ENCODE measurements at regions not wholly inside any gene's neighbourhood (a gene's known extent, or its start where the extent isn't known, plus 50 kb on each side); places are given as distances from the start of the nearest gene placed in this dataset.

DNA sequence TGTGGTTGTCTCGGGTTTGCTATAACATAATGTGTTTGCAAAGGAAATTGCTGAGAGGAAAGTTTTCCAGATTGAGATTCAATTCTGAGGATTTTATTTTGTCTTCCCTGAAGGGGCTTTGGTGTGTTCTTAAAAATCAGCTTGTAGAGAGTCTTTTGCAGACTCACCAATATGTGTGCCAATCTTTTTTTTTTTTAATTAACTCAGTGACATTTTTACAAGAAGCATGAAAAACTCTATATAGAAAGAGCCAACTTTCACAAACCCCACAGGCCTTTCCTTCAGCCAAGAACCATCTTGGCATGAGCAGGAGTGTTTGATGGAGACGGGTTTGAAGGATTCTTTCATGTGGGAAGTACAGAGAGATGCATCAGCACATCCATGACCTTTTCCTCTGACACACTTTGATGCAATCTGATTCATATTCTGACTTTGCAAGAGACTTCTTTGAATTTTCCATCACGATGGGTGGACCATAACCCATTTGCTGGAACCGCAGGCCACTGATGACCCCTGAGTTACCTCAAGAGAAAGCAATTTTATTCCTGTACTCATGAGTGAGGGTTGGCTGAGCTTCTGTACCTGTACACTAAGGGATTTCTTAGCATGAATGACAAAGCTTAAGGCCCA lies 892.6 kb downstream of the XPNPEP1 start:
- no peak overlapping the region for H3K4me3 Mint-ChIP-seq
- H3K27me3 Mint-ChIP-seq: no peaks in the 10 kb centered on the region
- no peaks in the 10 kb centered on the region for H3K36me3 Mint-ChIP-seq
- H3K4me1 Mint-ChIP-seq (ENCODE audit: low read depth): no peaks in the 10 kb centered on the region
- no peak overlapping the region for H3K27ac Mint-ChIP-seq
- H3K9me3 Mint-ChIP-seq (ENCODE audit: low read depth): peaks cover 3% of the 10 kb centered on the region

DNA sequence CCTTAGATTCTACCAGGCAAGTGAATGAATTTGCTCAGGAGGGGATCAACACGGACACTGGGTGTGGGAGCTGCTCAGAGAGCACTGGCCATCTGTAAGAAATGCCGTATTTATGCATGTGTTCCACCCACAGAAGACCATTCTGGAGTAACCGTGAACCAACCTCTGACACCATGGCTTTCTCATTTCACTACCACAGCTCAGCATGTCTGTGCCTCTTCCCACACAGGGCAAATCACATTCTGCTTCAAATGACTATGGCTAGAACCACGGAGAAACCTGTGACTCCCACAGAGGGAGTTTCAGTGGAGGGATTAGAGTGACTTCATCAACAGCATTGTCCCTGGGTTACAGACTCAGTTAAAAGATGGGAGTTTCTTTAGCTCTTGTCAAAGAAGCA lies 893.4 kb downstream of the XPNPEP1 start:
- H3K9me3 Mint-ChIP-seq (ENCODE audit: low read depth): no peaks in the 10 kb centered on the region
- H3K4me3 Mint-ChIP-seq: no peak overlapping the region
- H3K36me3 Mint-ChIP-seq: no peaks in the 10 kb centered on the region
- H3K27ac Mint-ChIP-seq: no peak overlapping the region
- H3K4me1 Mint-ChIP-seq (ENCODE audit: low read depth): no peaks in the 10 kb centered on the region
- no peaks in the 10 kb centered on the region for H3K27me3 Mint-ChIP-seq

DNA sequence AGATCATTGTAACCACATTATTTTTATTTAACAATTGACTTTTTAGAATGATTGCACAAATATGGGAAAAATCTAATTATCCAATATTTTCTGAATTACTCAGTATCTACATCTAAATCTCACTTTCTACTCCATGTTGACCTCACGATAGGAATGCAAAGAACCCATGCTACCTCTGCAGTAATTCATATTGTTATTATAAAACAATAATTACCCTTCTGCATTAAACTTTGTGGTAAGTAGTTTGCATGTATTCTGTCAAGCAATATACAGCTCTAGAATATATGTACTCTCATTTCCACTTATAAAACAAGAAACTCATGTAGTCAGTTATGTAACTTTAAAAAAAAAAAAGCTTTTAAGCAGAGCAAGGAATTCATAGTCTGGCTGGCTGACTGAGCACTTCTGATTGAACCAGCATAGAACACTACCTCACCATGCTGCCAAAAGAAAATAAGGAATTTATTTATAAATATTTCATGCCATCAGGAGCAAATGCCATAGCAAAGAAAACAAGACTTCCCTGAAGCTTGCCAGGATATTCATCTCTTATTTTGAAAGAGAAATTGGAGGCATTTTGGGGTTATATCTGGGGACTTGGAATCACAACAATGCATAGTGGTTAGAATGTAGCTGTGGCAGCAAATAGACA lies 895.7 kb downstream of the XPNPEP1 start:
- Mint-ChIP-seq H3K4me3 (no peak overlapping the region), H3K4me1 (ENCODE audit: low read depth) (no peaks in the 10 kb centered on the region), H3K27me3 (no peaks in the 10 kb centered on the region), H3K36me3 (no peaks in the 10 kb centered on the region), H3K9me3 (ENCODE audit: low read depth) (no peaks in the 10 kb centered on the region), H3K27ac (no peak overlapping the region)

DNA sequence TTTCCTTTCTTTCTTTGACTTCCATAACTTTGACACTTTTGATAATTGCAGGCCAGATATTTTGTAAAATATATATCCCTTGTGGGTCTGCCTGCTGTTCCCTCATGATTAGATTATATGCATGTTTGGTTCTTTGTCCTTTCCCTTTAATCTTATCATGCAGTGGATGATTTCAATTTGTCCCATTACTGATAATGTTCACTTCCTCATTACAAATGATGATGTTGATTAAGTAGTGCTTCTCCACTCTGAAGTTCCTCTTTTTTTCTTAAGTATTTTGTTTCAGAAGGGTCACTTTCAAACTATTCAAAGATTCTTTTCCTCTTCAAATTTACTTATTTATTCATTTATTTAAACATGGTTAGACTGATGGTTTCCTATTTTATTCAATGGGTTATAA lies 898.1 kb downstream of the XPNPEP1 start:
- Mint-ChIP-seq H3K27ac (no peak overlapping the region), H3K4me1 (ENCODE audit: low read depth) (no peaks in the 10 kb centered on the region), H3K36me3 (no peaks in the 10 kb centered on the region), H3K27me3 (no peaks in the 10 kb centered on the region), H3K4me3 (no peak overlapping the region), H3K9me3 (ENCODE audit: low read depth) (no peaks in the 10 kb centered on the region)

DNA sequence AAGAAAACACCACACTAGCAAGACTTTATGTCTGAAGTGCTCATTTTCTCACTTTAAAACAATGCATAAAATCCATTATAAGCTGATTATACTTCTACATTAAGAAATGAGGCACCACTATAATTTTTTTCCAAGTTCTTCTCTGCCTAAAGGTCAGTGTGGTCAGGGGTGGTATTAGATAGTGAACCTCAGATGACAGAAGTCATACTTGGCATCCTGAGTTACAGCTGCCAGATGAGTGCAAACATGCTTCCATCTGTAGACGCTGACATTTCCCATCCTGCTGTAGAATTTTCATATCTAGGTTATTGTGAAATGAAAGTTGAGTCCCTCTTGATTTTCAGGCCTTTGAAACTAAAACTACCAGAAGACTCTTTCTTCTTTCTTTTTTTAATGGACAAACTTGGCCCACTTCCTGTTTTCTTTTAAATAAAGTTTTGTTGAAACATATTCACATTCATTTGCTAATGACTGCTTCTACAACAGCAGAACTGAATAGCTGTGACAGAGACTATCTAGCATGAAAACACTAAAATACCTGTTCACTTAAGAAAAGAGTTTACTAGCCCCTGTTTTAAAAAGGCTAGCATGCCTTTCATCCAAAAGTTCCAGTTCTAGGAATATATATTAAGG lies 900.8 kb downstream of the XPNPEP1 start:
- H3K36me3 Mint-ChIP-seq: no peaks in the 10 kb centered on the region
- no peak overlapping the region for H3K4me3 Mint-ChIP-seq
- no peaks in the 10 kb centered on the region for H3K4me1 Mint-ChIP-seq (ENCODE audit: low read depth)
- no peaks in the 10 kb centered on the region for H3K27me3 Mint-ChIP-seq
- H3K9me3 Mint-ChIP-seq (ENCODE audit: low read depth): peaks cover 3% of the 10 kb centered on the region
- no peak overlapping the region for H3K27ac Mint-ChIP-seq

DNA sequence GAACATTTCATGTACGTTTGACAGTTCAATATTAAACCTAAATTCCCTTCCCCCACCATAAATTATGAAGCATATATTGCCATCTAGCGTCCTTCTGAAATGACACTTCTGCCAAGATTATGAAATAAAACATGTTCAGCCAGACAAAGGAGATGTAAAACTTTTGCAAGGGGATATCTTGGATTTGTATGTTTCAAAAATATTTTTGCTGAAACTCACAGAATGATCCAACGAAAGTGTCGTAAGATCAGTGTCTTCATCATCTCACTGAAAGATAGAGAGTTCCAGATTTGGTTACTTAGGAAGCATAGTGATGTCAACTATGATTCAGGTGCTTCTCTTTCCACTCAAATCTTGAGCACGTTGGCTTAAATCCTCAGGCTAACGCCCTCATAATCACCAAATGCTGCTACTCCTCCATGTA lies 904.3 kb downstream of the XPNPEP1 start:
- Mint-ChIP-seq H3K4me3 (no peak overlapping the region), H3K36me3 (no peaks in the 10 kb centered on the region), H3K4me1 (ENCODE audit: low read depth) (no peaks in the 10 kb centered on the region), H3K27ac (no peak overlapping the region), H3K27me3 (no peaks in the 10 kb centered on the region), H3K9me3 (ENCODE audit: low read depth) (peaks cover 5% of the 10 kb centered on the region)

DNA sequence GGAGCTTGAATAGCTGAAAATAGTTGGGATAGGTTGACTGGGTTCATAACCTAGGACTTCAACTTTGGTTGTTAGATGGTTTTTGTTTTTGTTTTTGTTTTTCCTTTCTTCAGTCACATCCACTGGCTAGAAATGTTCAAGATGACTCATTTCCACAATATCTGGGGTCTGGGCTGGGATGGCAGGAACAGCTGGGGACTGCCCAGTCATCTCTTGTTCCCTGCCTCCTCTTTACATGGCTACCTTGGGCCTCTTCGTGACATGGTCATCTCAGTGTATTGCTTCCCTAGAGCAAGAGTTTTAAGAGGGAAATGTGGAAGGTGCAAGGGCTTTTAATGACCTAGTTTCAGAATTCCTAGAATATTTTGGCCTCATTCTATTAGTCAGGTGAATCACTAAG lies 915.8 kb downstream of the XPNPEP1 start:
- Mint-ChIP-seq H3K9me3 (ENCODE audit: low read depth) (peaks cover 7% of the 10 kb centered on the region), H3K27ac (no peak overlapping the region), H3K36me3 (no peaks in the 10 kb centered on the region), H3K4me1 (ENCODE audit: low read depth) (no peaks in the 10 kb centered on the region), H3K4me3 (no peak overlapping the region), H3K27me3 (no peaks in the 10 kb centered on the region)

DNA sequence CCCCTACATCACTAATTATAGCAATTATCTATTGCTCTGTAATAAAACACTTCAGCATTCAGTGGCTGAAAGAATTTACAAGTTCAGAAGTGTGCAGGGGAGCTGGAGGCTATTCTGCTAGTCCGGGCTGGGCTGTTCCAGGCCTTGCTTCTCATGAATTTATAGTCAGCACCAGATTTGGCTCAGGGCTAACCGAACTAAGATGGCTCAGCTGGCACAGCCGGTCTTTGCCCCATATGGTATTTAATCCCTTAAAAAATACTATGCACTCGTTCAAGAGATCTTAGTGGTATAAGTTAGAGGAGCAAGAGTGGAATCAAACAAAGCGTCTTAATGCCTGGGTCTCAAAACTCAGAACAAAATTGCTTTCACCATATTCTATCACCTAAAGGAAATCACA lies 932.9 kb downstream of the XPNPEP1 start:
- H3K36me3 Mint-ChIP-seq: no peaks in the 10 kb centered on the region
- no peaks in the 10 kb centered on the region for H3K4me1 Mint-ChIP-seq (ENCODE audit: low read depth)
- no peaks in the 10 kb centered on the region for H3K9me3 Mint-ChIP-seq (ENCODE audit: low read depth)
- H3K4me3 Mint-ChIP-seq: no peak overlapping the region
- no peak overlapping the region for H3K27ac Mint-ChIP-seq
- H3K27me3 Mint-ChIP-seq: no peaks in the 10 kb centered on the region

DNA sequence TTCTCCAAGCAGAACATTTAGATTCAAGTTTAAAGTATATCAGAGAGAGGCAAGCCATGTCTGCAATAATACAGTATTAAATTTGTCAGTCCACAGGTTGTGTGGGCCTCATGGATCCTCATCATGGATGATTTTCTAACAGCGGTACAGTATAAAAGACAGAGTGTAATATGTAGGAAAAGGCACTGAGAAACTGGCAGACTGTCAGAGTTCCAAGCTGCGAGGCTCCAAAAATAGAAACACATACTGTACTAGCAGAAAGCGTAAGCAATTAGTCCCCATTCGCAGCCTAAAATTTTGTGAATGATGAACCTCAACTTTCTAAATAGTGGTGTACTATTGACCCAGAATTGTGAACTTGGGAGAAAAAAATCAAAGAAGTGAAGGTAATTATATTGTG lies 933.3 kb downstream of the XPNPEP1 start:
- Mint-ChIP-seq H3K4me3 (no peak overlapping the region), H3K27ac (no peak overlapping the region), H3K27me3 (no peaks in the 10 kb centered on the region), H3K36me3 (no peaks in the 10 kb centered on the region), H3K9me3 (ENCODE audit: low read depth) (no peaks in the 10 kb centered on the region), H3K4me1 (ENCODE audit: low read depth) (no peaks in the 10 kb centered on the region)

DNA sequence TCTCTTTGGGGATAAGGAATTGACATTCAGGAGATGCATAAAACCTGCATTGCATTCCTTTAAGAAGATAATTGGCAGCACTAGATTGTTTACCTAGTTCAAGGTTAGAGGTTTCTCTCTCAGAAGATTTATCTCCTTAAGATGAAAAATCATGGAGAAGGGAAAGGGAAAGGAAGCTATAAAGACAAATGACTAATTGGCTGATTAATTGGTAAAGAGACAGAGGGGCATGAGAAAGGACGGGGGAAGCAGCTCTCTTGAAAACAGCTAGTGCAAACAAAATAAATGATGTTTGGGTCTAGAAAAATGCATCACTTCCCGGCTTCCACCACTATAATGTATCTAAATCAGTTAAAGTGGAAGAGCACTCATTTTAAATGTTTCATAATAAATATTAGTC lies 941.2 kb downstream of the XPNPEP1 start:
- Mint-ChIP-seq H3K27me3 (no peaks in the 10 kb centered on the region), H3K4me3 (no peak overlapping the region), H3K27ac (no peak overlapping the region), H3K4me1 (ENCODE audit: low read depth) (no peaks in the 10 kb centered on the region), H3K36me3 (no peaks in the 10 kb centered on the region), H3K9me3 (ENCODE audit: low read depth) (peaks cover 5% of the 10 kb centered on the region)

DNA sequence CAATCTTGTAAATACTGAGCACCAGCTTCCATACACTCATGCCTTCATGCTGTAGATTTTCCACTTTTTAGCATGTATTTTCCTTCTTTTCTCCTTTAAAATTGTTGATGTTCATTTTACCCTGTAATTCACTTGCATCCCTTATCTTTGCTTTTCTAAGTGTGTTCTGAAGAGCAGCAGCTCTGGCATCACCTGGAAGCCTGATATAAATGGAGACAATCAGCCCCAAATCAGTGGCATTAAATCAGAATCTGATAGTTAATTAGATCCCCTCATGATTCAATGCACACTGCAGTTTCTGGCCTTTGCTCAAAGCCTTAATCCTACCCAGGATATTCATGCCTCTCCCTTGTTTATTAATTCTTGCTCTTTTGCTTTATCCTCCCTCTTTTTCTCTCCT lies 942.4 kb downstream of the XPNPEP1 start:
- H3K27me3 Mint-ChIP-seq: no peaks in the 10 kb centered on the region
- H3K27ac Mint-ChIP-seq: no peak overlapping the region
- no peaks in the 10 kb centered on the region for H3K36me3 Mint-ChIP-seq
- no peak overlapping the region for H3K4me3 Mint-ChIP-seq
- H3K9me3 Mint-ChIP-seq (ENCODE audit: low read depth): peaks cover 11% of the 10 kb centered on the region
- no peaks in the 10 kb centered on the region for H3K4me1 Mint-ChIP-seq (ENCODE audit: low read depth)

DNA sequence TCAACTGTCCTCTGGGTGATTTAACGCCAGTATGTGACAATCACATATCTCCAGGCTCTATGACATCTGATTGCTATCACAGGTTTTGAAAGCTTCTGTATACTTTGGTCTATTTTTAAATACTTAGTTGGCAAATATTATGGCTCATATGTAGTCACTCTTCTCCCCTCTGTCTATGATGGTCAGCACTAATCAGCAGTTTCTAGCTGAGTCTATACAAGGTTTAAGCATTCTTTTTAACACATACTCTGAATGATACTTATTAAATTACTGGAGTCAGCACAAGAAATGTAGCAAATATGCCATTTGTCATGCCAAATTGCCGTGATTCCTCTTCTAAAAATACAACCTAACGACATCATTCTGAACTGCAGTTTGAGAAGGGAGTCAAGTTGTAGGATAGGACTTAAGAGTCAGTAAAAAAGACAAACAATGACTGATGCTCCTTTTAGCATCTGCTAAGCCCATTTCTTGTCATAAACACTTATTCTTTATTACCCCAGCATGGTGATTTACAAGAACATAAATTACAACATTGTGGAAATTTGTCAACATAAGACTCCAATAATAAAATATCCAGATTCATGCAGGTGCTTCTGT lies 947.8 kb downstream of the XPNPEP1 start:
- no peaks in the 10 kb centered on the region for H3K27me3 Mint-ChIP-seq
- no peak overlapping the region for H3K27ac Mint-ChIP-seq
- no peak overlapping the region for H3K4me3 Mint-ChIP-seq
- H3K9me3 Mint-ChIP-seq (ENCODE audit: low read depth): peaks cover 14% of the 10 kb centered on the region
- H3K4me1 Mint-ChIP-seq (ENCODE audit: low read depth): no peaks in the 10 kb centered on the region
- no peaks in the 10 kb centered on the region for H3K36me3 Mint-ChIP-seq

DNA sequence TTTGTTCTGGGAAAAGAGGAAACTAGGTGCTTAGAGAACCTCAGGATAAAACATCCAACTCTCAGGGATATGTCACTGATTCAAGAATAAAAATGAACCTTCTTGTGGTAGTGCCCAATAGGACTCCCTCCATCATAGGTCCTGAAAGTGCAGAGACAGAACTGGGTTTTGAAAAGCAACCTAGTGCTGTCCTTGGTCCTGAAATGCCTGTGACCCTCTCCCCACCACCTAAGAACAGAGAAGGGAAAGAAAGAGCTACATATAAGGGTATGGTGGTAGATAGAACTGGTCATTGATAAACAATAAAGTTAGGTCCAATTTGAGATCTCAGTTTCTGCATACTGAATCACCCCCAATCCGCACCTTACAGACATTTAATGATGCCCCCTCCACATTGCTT lies 953.3 kb downstream of the XPNPEP1 start:
- Mint-ChIP-seq H3K36me3 (no peaks in the 10 kb centered on the region), H3K9me3 (ENCODE audit: low read depth) (peaks cover 14% of the 10 kb centered on the region), H3K4me1 (ENCODE audit: low read depth) (no peaks in the 10 kb centered on the region), H3K27me3 (no peaks in the 10 kb centered on the region), H3K27ac (no peak overlapping the region), H3K4me3 (no peak overlapping the region)

DNA sequence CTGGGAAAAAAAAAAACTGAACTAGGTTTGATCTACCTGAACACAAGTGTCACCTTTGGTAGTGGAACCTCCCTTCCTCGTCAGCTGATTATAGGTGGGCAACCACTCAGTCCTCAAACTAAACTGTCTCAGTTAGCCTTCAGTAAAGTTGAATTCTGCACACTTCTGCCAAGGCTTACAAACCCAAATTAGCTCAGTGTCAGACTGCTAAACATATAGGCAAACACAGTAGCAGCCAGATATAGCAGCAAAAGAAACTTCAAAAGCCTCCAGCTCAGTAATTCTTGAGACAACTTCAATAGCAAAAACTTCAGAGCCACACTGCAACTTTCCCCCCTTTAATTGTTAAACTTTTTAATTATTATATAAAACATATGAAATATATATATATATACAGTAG lies 956.9 kb downstream of the XPNPEP1 start:
- H3K9me3 Mint-ChIP-seq (ENCODE audit: low read depth): peaks cover 10% of the 10 kb centered on the region
- no peaks in the 10 kb centered on the region for H3K27me3 Mint-ChIP-seq
- H3K4me1 Mint-ChIP-seq (ENCODE audit: low read depth): no peaks in the 10 kb centered on the region
- H3K36me3 Mint-ChIP-seq: no peaks in the 10 kb centered on the region
- H3K4me3 Mint-ChIP-seq: no peak overlapping the region
- H3K27ac Mint-ChIP-seq: no peak overlapping the region

DNA sequence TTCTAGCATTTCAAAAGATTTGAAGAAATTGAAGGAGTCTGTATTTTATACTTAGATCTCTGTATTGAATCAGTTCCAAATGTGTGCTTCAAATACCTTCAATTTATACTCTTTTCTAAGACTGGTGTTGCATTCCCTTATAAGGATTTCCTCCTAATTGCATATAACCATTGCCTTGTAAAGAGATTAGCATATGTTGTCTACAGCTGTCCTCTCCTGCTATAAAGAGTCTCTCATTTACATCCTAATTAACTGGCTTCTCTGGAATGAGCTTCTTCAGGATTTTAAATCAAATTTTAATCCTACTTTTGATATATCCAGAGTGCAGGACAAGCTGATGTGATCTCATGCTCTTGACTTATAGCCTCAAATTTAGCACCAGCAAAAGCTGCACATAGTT lies 957.3 kb downstream of the XPNPEP1 start:
- no peak overlapping the region for H3K27ac Mint-ChIP-seq
- no peaks in the 10 kb centered on the region for H3K4me1 Mint-ChIP-seq (ENCODE audit: low read depth)
- no peak overlapping the region for H3K4me3 Mint-ChIP-seq
- H3K36me3 Mint-ChIP-seq: no peaks in the 10 kb centered on the region
- peaks cover 9% of the 10 kb centered on the region for H3K9me3 Mint-ChIP-seq (ENCODE audit: low read depth)
- H3K27me3 Mint-ChIP-seq: no peaks in the 10 kb centered on the region
